Nephron progenitor cell (in vitro differentiated cells): ENCODE measurements at regions not wholly inside any gene's neighbourhood (a gene's known extent, or its start where the extent isn't known, plus 50 kb on each side); places are given as distances from the start of the nearest gene placed in this dataset.
"Not testable (repeated sequence)": the region's sequence is repeated elsewhere in the genome, so short reads cannot be mapped to it uniquely, and the experiment has no call there.

Experiments used
- DNase-seq: peaks from one replicate; pipeline ENCODE4 v3.0.0; 2021
- H3K27ac Mint-ChIP-seq: 2 replicates; pipeline ENCODE4 v1.8.0; 2021; ENCODE audit warnings: mild to moderate bottlenecking, moderate library complexity, mixed read lengths
- H3K27me3 Mint-ChIP-seq: 2 replicates; pipeline ENCODE4 v1.8.0; 2021; ENCODE audit warnings: mild to moderate bottlenecking, low read depth, mixed read lengths; ENCODE audit not compliant: poor library complexity
- H3K36me3 Mint-ChIP-seq: 2 replicates; pipeline ENCODE4 v1.8.0; 2021; ENCODE audit warnings: low read depth, mixed read lengths
- H3K4me1 Mint-ChIP-seq: 2 replicates; pipeline ENCODE4 v1.8.0; 2021; ENCODE audit warnings: mixed read lengths
- H3K4me3 Mint-ChIP-seq: 2 replicates; pipeline ENCODE4 v1.8.0; 2021; ENCODE audit warnings: mild to moderate bottlenecking, moderate library complexity, mixed read lengths
- H3K9me3 Mint-ChIP-seq: 2 replicates; pipeline ENCODE4 v1.8.0; 2021; ENCODE audit warnings: mild to moderate bottlenecking, moderate library complexity, mixed read lengths
- TF ChIP-seq, protein P1 (sequence below): fragments of 200-600 bp; sonication (generic); IDR thresholded peaks from 2 replicates; pipeline ENCODE4 v1.5.0; 2021; ENCODE audit warnings: antibody characterized with exemption

DNA sequence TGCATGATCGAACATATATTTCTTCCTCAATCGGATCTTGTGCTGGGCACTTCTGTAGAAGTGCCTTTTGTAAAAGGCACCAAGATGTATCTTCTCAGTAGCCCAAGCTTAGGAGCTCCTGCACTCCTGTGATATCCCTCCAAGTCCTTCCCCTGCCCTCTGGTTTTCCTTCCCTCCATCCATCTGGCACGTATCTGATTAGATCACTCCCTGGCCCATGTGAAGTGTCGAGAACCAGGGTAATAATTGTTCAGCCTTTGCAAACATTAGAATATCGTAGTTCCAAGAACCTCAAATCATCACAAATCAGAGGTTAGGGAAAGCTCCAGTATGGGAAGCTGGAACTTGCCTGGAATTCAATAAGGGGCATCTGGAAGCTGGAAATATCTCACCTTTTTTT, 221.1 kb upstream of the AUTS2 start:
- Mint-ChIP-seq H3K27ac (no peak overlapping the region), H3K4me3 (no peak overlapping the region), H3K4me1 (peaks cover 7% of the 10 kb centered on the region), H3K36me3 (no peaks in the 10 kb centered on the region), H3K9me3 (peaks cover under 1% of the 10 kb centered on the region), H3K27me3 (peaks cover 25% of the 10 kb centered on the region)
- TF ChIP-seq, protein P1, sequence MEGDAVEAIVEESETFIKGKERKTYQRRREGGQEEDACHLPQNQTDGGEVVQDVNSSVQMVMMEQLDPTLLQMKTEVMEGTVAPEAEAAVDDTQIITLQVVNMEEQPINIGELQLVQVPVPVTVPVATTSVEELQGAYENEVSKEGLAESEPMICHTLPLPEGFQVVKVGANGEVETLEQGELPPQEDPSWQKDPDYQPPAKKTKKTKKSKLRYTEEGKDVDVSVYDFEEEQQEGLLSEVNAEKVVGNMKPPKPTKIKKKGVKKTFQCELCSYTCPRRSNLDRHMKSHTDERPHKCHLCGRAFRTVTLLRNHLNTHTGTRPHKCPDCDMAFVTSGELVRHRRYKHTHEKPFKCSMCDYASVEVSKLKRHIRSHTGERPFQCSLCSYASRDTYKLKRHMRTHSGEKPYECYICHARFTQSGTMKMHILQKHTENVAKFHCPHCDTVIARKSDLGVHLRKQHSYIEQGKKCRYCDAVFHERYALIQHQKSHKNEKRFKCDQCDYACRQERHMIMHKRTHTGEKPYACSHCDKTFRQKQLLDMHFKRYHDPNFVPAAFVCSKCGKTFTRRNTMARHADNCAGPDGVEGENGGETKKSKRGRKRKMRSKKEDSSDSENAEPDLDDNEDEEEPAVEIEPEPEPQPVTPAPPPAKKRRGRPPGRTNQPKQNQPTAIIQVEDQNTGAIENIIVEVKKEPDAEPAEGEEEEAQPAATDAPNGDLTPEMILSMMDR, result no peak
- DNase-seq, result no peak

DNA sequence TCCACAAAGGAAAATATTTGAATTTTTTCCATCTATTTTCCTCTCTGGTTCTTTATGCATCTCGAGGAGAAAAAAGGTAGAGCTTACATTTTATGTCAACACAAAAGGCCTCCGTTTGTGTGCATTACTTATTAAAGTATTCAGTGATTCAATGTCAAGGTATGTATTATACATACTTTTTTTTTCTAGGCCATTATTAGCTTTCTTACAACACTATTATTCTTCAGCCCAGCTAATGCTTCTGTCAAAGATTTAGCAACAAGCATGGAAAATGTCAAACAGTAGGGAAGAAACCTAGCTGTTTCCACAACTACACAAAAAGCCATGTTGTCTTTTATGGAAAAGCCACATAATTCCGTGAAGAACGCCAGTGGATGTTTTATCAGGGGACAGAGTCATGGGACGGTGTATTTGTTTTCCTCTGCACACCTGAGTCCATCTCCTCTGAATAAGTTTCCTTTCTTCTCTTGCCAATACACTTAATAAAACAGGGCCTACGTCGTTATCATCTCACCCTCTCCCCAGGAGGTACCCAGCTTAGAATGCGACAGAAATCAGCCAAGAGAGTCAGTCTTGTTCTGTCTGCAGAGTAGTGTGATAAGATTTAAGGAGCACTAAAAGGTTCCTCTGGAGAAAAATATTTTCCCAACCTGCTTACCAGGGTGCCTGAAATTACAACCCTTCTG, 209.7 kb upstream of the AUTS2 start:
- Mint-ChIP-seq H3K4me1 (no peaks in the 10 kb centered on the region), H3K9me3 (peaks cover 9% of the 10 kb centered on the region), H3K27ac (peak overlapping the region; percentile 5), H3K27me3 (peaks cover 6% of the 10 kb centered on the region), H3K36me3 (no peaks in the 10 kb centered on the region), H3K4me3 (no peak overlapping the region)
- no peak for DNase-seq
- TF ChIP-seq, protein P1, result no peak

DNA sequence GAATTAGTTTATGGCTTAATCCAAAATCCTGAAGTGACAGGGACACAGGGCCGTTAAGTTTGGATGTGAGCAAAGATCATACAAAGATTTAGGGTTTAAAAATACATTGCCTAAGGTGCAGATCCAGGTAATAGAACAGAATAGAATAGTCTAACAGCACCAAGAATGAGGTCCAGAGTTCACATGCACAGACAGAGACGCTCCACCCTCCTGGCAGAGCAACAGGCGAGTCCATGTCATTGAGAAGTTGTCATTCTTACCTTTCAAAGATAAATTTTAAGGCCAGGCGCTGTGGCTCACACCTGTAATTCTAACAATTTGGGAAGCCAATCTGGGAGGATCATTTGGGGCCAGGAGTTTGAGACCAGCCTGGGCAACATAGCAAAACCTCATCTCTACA, 209.1 kb upstream of the AUTS2 start:
- H3K9me3 Mint-ChIP-seq, result peaks cover 4% of the 10 kb centered on the region
- no peak overlapping the region for H3K27ac Mint-ChIP-seq
- H3K4me3 Mint-ChIP-seq, result no peak overlapping the region
- no peaks in the 10 kb centered on the region for H3K36me3 Mint-ChIP-seq
- no peaks in the 10 kb centered on the region for H3K4me1 Mint-ChIP-seq
- H3K27me3 Mint-ChIP-seq, result peaks cover 6% of the 10 kb centered on the region
- DNase-seq, result no peak
- TF ChIP-seq, protein P1, result no peak

DNA sequence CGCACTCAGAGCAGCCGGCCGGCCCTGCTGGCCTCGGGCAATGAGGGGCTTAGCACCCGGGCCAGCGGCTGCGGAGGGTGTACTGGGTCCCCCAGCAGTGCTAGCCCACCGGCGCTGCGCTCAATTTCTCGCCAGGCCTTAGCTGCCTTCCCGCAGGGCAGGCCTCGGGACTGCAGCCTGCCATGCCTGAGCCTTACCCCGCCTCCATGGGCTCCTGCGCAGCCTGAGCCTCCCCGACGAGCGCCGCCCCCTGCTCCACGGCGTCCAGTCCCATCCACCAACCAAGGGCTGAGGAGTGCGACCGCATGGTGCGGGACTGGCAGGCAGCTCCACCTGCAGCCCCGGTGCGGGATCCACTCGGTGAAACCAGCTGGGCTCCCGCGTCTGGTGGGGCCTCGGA, 204.4 kb upstream of the AUTS2 start:
- H3K9me3 Mint-ChIP-seq, DNase-seq, H3K36me3 Mint-ChIP-seq, H3K27ac Mint-ChIP-seq, H3K4me1 Mint-ChIP-seq, H3K4me3 Mint-ChIP-seq: not testable (repeated sequence)
- peaks cover 11% of the 10 kb centered on the region for H3K27me3 Mint-ChIP-seq

DNA sequence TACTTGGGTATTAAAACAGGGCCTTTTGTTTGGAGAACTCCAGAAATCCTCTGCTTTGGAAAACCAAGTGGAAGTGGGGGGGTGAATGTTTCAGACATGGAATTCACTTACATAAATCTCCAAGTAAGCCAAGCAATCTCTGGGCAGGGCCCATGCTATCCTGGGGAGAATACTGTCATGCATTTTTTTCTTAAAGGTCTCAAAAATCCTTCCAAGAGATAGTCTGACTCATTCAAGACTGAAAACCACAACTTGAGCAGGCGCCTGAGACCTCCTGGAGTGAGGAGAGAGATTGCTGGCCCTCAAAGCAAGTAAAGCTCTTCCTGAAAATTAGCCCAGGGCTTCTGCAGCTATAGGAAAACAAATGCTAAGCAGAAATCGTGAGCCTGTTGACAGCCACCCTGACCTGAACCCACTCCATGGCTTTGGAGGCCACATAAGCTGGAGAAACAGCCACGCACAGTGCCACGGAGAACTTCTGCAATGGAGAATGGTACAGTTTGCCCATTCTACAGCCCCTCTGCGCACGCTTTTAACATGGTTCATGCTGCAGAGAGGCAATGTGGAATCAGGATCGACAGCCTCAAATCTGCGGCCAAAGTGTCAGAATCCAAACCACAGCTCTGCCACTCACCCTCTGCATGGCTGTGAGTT, 203.1 kb upstream of the AUTS2 start:
- Mint-ChIP-seq H3K9me3 (peaks cover 11% of the 10 kb centered on the region), H3K27me3 (peaks cover 8% of the 10 kb centered on the region), H3K27ac (no peak overlapping the region), H3K4me1 (peaks cover 7% of the 10 kb centered on the region), H3K4me3 (no peak overlapping the region), H3K36me3 (no peaks in the 10 kb centered on the region)
- TF ChIP-seq, protein P1, result no peak
- DNase-seq, result no peak

DNA sequence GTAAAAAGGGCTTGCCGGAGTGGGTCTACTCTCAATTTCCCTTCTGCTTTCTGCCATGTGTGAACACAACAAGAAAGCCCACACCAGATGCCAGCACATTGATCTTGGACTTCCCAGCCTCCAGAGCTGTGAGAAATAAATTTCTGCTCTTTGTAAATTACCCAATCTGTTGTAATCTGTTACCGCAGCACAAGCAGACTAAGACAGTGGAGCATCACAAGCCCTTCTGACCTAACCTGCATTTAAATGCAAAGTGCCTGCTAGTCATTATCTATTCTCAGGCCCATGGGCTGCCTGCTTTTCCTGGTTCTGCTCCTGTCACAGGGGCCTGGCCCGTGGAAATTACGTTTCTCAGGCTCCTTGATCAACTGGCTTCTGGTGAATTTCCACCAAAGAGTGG, 199.3 kb upstream of the AUTS2 start:
- no peak for DNase-seq
- no peak overlapping the region for H3K4me3 Mint-ChIP-seq
- peaks cover 7% of the 10 kb centered on the region for H3K4me1 Mint-ChIP-seq
- H3K9me3 Mint-ChIP-seq, result peaks cover 11% of the 10 kb centered on the region
- TF ChIP-seq, protein P1, result no peak
- H3K27ac Mint-ChIP-seq, result no peak overlapping the region
- no peaks in the 10 kb centered on the region for H3K36me3 Mint-ChIP-seq
- peaks cover 5% of the 10 kb centered on the region for H3K27me3 Mint-ChIP-seq
